ENCODE measurements at regions not wholly inside any gene's neighbourhood (a gene's known extent, or its start where the extent isn't known, plus 50 kb on each side); places are given as distances from the start of the nearest gene placed in this dataset.

- TF ChIP-seq EZH2 (IDR thresholded peaks at IDR 0.05): no peak
- no peak for TF ChIP-seq POLR2AphosphoS5 (IDR thresholded peaks at IDR 0.05; ENCODE audit: borderline replicate concordance, low read depth, low read length)
- no peak for TF ChIP-seq FOXP2 (optimal IDR thresholded peaks at IDR 0.05; ENCODE audit: control extremely low read depth, extremely low read length, insufficient read depth)
Observed at GRCh38 chr1:188817814-188818213, 1659.8 kb downstream of the BRINP3 start.

Measured in SK-N-MC (cell line).